ENCODE measurements at regions not wholly inside any gene's neighbourhood (a gene's known extent, or its start where the extent isn't known, plus 50 kb on each side); places are given as distances from the start of the nearest gene placed in this dataset.

DNA sequence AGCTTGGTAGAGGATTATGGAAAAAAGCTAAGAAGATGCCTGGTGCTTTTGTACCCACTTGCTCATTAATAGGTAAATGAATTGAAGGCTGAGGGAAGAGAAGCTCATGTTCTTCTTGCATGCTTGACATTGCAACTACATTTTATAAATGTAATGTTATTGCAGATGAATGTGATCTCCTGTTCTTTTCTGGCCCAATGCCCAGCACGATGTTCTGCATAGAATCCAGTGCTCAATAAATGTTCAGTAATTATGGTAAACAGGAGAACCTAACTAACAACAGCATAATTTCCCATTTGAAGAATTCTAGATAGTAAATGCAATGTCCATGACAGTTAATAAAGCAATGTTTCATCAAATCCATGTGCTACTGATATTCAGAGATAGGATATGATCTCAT is 638.2 kb upstream of the SOX9 start:
- TF ChIP-seq, protein P1, sequence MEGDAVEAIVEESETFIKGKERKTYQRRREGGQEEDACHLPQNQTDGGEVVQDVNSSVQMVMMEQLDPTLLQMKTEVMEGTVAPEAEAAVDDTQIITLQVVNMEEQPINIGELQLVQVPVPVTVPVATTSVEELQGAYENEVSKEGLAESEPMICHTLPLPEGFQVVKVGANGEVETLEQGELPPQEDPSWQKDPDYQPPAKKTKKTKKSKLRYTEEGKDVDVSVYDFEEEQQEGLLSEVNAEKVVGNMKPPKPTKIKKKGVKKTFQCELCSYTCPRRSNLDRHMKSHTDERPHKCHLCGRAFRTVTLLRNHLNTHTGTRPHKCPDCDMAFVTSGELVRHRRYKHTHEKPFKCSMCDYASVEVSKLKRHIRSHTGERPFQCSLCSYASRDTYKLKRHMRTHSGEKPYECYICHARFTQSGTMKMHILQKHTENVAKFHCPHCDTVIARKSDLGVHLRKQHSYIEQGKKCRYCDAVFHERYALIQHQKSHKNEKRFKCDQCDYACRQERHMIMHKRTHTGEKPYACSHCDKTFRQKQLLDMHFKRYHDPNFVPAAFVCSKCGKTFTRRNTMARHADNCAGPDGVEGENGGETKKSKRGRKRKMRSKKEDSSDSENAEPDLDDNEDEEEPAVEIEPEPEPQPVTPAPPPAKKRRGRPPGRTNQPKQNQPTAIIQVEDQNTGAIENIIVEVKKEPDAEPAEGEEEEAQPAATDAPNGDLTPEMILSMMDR (optimal IDR thresholded peaks at IDR 0.05 in 1 of 3, IDR thresholded peaks at IDR 0.05 in 1 of 3, conservative IDR thresholded peaks at IDR 0.05 in 1 of 3; ENCODE audit: extremely low read depth in 1 of 3, insufficient read depth in 2 of 3, low read length in 3 of 3) = no peak
- TF ChIP-seq EZH2 (IDR thresholded peaks at IDR 0.05; ENCODE audit: low read length) = no peak
- Histone ChIP-seq H3K4me1 (ENCODE audit: control insufficient read depth, extremely low read depth, insufficient read depth, low read length) (peaks cover 3% of the 10 kb centered on the region), H3K4me3 (ENCODE audit: control insufficient read depth in 2 of 3, extremely low read depth in 1 of 3, insufficient read depth in 2 of 3, low read depth in 1 of 3, low read length in 3 of 3) (no peak overlapping the region), H3K9me1 (ENCODE audit: control insufficient read depth, extremely low read depth, insufficient read depth, low read length) (no peaks in the 10 kb centered on the region), H3K36me3 (ENCODE audit: control insufficient read depth in 2 of 2, extremely low read depth in 1 of 2, insufficient read depth in 2 of 2, low read length in 2 of 2) (no peaks in the 10 kb centered on the region), H3K9ac (ENCODE audit: control insufficient read depth, extremely low read depth, insufficient read depth, low read length) (no peak overlapping the region), H3K9me3 (ENCODE audit: control insufficient read depth, low read depth, low read length) (no peaks in the 10 kb centered on the region), H3K4me2 (ENCODE audit: control insufficient read depth, extremely low read depth, insufficient read depth, low read depth, low read length) (no peak overlapping the region), H2AFZ (ENCODE audit: control insufficient read depth, low read length) (no peak overlapping the region), H4K20me1 (ENCODE audit: control insufficient read depth, extremely low read depth, insufficient read depth, low read length) (no peaks in the 10 kb centered on the region), H3K79me2 (ENCODE audit: control insufficient read depth, insufficient read depth, low read length) (no peaks in the 10 kb centered on the region), H3K27me3 (ENCODE audit: control insufficient read depth, extremely low read depth, insufficient read depth, low read length) (no peaks in the 10 kb centered on the region), H3K27ac (ENCODE audit: control insufficient read depth, insufficient read depth, low read length) (no peak overlapping the region)
- dilution Hi-C loops (cut with MboI; ENCODE audit: extremely low pct_ligation_motif_present, low sequenced_read_pairs) = no loop called here
- FAIRE-seq (peak; percentile 41), DNase-seq (ENCODE audit: low read depth, low spot score) (no peak)

DNA sequence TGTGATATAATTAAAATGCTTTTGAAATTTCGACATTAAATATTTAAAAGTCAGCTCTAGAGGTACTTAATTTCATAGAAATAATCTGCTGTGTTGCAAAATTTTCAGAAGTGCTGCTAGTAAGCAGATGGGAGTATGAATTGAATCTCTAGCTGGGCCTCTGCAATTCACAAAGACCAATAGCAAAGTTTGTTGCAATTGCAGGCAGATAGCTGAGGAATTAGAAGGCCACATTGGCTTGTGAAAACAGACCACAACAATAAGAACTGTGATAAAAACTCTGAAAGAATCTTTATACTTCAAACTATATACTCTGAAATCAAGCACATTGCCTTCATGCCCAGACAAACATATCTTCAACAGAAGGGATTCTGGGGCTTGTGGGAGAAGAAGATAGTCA is 636.3 kb upstream of the SOX9 start:
- dilution Hi-C loops (cut with MboI; ENCODE audit: extremely low pct_ligation_motif_present, low sequenced_read_pairs) = no loop called here
- no peak overlapping the region for H2AFZ ChIP-seq (ENCODE audit: control insufficient read depth, low read length)
- no peak overlapping the region for H3K4me3 ChIP-seq (ENCODE audit: control insufficient read depth in 2 of 3, extremely low read depth in 1 of 3, insufficient read depth in 2 of 3, low read depth in 1 of 3, low read length in 3 of 3)
- H3K36me3 ChIP-seq (ENCODE audit: control insufficient read depth in 2 of 2, extremely low read depth in 1 of 2, insufficient read depth in 2 of 2, low read length in 2 of 2) = no peaks in the 10 kb centered on the region
- TF ChIP-seq, protein P1 (optimal IDR thresholded peaks at IDR 0.05 in 1 of 3, IDR thresholded peaks at IDR 0.05 in 1 of 3, conservative IDR thresholded peaks at IDR 0.05 in 1 of 3; ENCODE audit: extremely low read depth in 1 of 3, insufficient read depth in 2 of 3, low read length in 3 of 3) = no peak
- no peak for TF ChIP-seq EZH2 (IDR thresholded peaks at IDR 0.05; ENCODE audit: low read length)
- no peak overlapping the region for H3K27ac ChIP-seq (ENCODE audit: control insufficient read depth, insufficient read depth, low read length)
- peaks cover 3% of the 10 kb centered on the region for H3K4me1 ChIP-seq (ENCODE audit: control insufficient read depth, extremely low read depth, insufficient read depth, low read length)
- H3K9me3 ChIP-seq (ENCODE audit: control insufficient read depth, low read depth, low read length) = no peaks in the 10 kb centered on the region
- no peak overlapping the region for H3K9ac ChIP-seq (ENCODE audit: control insufficient read depth, extremely low read depth, insufficient read depth, low read length)
- no peak for FAIRE-seq
- H3K27me3 ChIP-seq (ENCODE audit: control insufficient read depth, extremely low read depth, insufficient read depth, low read length) = no peaks in the 10 kb centered on the region
- no peak overlapping the region for H3K4me2 ChIP-seq (ENCODE audit: control insufficient read depth, extremely low read depth, insufficient read depth, low read depth, low read length)
- H4K20me1 ChIP-seq (ENCODE audit: control insufficient read depth, extremely low read depth, insufficient read depth, low read length) = no peaks in the 10 kb centered on the region
- DNase-seq (ENCODE audit: low read depth, low spot score) = no peak
- H3K9me1 ChIP-seq (ENCODE audit: control insufficient read depth, extremely low read depth, insufficient read depth, low read length) = no peaks in the 10 kb centered on the region
- no peaks in the 10 kb centered on the region for H3K79me2 ChIP-seq (ENCODE audit: control insufficient read depth, insufficient read depth, low read length)

Measured in keratinocyte (primary cell).